Large intestine (tissue), 3 donors: ENCODE measurements at regions not wholly inside any gene's neighbourhood (a gene's known extent, or its start where the extent isn't known, plus 50 kb on each side); places are given as distances from the start of the nearest gene placed in this dataset.
"Not testable (repeated sequence)": the region's sequence is repeated elsewhere in the genome, so short reads cannot be mapped to it uniquely, and the experiment has no call there.

Experiments used
- DNase-seq, 2 donors: peaks; one replicate each; pipeline versions ENCODE4 v3.0.0 to v3.0.0-alpha.2; 2013
- H3K27ac ChIP-seq: one replicate; pipeline ENCODE4 v1.5.1; 2013; ENCODE audit warnings: low read length
- H3K27me3 ChIP-seq: 2 replicates; pipeline ENCODE4 v1.6.1; 2013; ENCODE audit warnings: low read length; ENCODE audit not compliant: control insufficient read depth, insufficient read depth
- H3K36me3 ChIP-seq: 2 replicates; pipeline ENCODE4 v1.6.1; 2013; ENCODE audit warnings: low read length; ENCODE audit not compliant: control insufficient read depth, insufficient read depth
- H3K4me1 ChIP-seq: one replicate; pipeline ENCODE4 v1.6.1; 2013; ENCODE audit warnings: low read length; ENCODE audit not compliant: control insufficient read depth, insufficient read depth
- H3K4me3 ChIP-seq: one replicate; pipeline ENCODE4 v1.5.1; 2013; ENCODE audit warnings: low read length
- H3K9me3 ChIP-seq: one replicate; pipeline ENCODE4 v1.6.1; 2013; ENCODE audit warnings: mild to moderate bottlenecking, low read depth, low read length, moderate library complexity; ENCODE audit not compliant: control insufficient read depth
- WGBS: methylation state at CpG from one replicate; pipeline ENCODE4 v1.1.5; 2013; ENCODE audit warnings: low lambda C conversion rate; ENCODE audit not compliant: insufficient coverage; 5-methylcytosine and 5-hydroxymethylcytosine counted together

DNA sequence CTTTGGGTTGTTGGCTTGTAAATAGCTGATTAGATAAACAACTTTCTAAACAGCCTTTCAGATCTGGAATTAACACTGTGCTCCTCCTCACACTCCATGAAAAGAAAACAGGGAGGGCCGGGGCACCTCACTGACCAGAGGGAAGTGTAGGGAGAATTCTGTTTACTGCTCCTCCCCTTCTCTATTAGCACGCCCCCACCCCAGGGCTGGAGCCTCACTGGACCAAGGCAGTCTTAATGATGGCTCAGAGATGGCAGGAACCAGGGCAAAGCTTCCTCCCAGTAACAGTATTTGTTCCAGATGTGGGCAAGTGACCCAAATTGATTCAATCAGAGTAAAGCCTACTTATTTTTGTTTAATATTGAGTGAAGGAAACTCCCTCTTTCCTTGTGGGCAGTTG, 256.6 kb downstream of the MSX2 start:
- DNase-seq, result no peak
- no peak overlapping the region for H3K27ac ChIP-seq
- H3K36me3 ChIP-seq, result no peaks in the 10 kb centered on the region
- H3K4me1 ChIP-seq, result no peaks in the 10 kb centered on the region
- no CpG with 5 or more reads among the region's 2 CpGs for WGBS
- H3K27me3 ChIP-seq, result no peaks in the 10 kb centered on the region
- no peak overlapping the region for H3K4me3 ChIP-seq
- H3K9me3 ChIP-seq, result no peaks in the 10 kb centered on the region

DNA sequence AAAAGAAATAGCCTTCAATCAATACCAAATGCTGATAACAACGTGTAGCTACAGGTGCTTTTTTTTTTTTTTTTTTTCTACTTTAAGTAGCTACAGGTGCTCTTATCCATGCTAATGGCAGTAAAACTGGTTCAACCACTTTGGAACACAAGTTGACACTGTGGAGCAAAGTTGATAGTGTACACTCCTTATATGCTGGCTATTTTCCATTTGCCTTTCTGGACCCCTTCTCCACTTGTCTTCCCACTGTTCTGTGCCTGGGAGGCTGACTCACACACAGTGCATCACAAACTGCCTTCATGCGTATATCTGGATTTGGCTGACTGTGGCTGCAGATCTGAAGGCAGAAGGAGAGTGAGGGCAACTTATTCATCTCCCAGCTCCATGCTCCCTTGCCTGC, 247.9 kb downstream of the MSX2 start:
- no peaks in the 10 kb centered on the region for H3K4me1 ChIP-seq
- no peak overlapping the region for H3K27ac ChIP-seq
- no peaks in the 10 kb centered on the region for H3K9me3 ChIP-seq
- no peak overlapping the region for H3K4me3 ChIP-seq
- H3K27me3 ChIP-seq, result peaks cover 3% of the 10 kb centered on the region
- peak; percentile 58 to 84 for DNase-seq
- H3K36me3 ChIP-seq, result no peaks in the 10 kb centered on the region
- WGBS, result 0% methylated on average over 1 of the region's 2 CpGs

DNA sequence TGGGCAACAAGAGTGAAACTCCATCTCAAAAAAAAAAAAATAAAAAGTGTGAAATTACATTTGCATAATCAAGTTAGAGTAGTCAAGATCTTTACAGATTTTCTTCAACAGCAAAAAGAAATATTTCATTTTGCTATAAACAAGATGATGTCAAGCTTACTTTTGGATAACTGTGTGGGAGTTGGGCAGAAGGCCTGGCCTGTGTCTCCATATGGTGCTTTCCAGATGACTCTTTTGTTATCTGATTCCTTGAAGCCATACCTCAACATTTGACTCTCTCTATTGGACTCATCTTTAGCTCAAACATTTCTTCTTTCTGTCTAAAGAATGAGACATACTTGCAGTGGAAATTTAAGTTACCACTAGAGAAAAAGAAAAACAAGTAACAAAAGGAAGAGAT, 246.8 kb downstream of the MSX2 start:
- Histone ChIP-seq H3K4me1 (no peaks in the 10 kb centered on the region), H3K27ac (no peak overlapping the region), H3K4me3 (no peak overlapping the region), H3K27me3 (peaks cover 3% of the 10 kb centered on the region), H3K36me3 (no peaks in the 10 kb centered on the region), H3K9me3 (peaks cover 3% of the 10 kb centered on the region)
- no peak for DNase-seq

DNA sequence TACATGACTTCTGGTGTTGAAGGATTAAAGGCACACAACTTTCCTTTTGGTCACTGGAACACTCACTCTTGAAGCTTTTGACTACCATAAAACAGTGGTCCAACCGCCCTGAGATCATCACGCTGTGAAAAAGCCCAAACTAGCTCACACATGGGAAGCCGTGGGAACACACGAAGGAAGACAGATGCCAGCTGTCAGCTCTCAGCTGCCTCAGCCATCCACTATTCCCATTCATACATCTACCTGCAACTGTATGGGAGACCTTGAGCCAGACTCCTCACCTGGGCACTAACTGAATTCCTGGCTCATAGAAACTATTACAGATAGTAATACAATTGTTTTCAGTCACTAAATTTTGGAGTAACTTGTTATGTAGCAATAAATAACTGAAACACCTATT, 246.1 kb downstream of the MSX2 start:
- WGBS, result no CpG with 5 or more reads among the region's 4 CpGs
- Histone ChIP-seq H3K4me3 (no peak overlapping the region), H3K4me1 (no peaks in the 10 kb centered on the region), H3K27ac (no peak overlapping the region), H3K9me3 (peaks cover 3% of the 10 kb centered on the region), H3K36me3 (no peaks in the 10 kb centered on the region), H3K27me3 (peaks cover 1% of the 10 kb centered on the region)
- DNase-seq, result no peak

DNA sequence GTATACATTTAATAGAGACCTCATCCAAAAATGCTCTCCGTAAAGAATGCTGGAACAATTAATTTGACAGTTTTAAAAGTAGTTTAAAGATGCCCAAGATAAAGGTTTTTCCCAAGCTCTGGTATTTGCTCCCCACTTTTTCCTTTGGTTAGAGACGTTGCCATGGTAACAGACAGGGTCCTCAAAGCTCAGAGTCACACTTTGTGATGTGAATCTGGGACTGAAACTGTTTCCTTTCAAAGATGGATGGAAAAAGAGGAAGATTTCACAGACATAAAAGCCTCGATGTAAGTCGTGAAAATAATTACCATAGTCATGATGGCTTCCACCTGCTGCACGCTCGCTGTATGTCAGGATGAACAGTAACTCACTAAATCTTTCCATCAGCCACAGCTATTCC, 229.5 kb downstream of the MSX2 start:
- Histone ChIP-seq H3K27ac (no peak overlapping the region), H3K9me3 (no peaks in the 10 kb centered on the region), H3K4me3 (no peak overlapping the region), H3K27me3 (peaks cover 12% of the 10 kb centered on the region), H3K36me3 (no peaks in the 10 kb centered on the region), H3K4me1 (no peaks in the 10 kb centered on the region)
- DNase-seq, result no peak
- WGBS, result 100% methylated on average over 1 of the region's 6 CpGs

DNA sequence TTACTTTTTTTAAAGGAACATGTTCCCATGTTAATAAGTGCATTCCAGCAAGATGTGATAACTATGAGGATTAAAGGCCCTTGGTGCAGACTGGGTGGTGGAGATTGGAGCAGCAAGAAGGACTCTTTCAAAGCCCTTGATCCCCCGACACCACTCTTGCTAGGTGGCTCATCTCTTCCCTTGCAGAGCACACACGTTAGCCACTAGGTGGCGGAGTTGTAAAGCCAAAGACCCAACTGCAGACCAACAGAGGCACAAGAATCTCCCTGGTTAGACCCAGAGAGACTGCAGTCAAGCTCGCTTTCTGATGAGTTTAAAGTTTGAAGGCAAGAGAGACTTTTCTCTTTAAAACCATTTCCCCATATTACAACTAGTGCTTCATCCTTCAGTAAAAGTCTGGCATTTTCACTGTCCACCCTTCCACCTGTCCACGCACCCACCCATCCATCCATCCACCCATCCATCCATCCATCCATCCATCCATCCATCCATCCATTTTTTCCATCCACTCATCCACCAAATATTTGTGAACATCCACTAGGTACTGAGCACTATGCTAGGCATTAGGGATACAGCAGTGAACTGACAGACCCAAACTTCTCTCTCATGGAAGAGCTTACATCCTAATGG, 226.9 kb downstream of the MSX2 start:
- H3K4me3 ChIP-seq, result no peak overlapping the region
- no peaks in the 10 kb centered on the region for H3K9me3 ChIP-seq
- H3K27ac ChIP-seq, result no peak overlapping the region
- H3K27me3 ChIP-seq, result peaks cover 13% of the 10 kb centered on the region
- peak; percentile 57 for DNase-seq
- H3K36me3 ChIP-seq, result no peaks in the 10 kb centered on the region
- no CpG with 5 or more reads among the region's 5 CpGs for WGBS
- H3K4me1 ChIP-seq, result no peaks in the 10 kb centered on the region

DNA sequence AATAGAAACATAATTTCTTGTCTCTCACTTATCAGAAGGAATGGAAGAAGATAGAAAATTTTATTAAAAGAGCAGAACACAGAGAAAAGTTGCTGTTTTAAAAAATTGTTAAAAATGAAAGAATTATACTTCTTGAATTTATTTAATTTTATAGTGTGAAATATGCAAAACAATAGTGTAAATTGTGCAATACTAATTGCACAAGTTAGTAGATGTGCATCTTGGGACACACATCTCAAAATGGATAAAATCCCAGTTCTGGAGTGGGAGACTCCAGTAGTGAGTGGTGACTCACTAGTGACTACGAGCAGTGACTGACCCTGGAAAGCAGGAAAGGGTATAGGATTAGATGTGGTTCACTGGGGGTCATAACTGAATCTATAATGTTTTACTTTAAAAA, 223.2 kb downstream of the MSX2 start:
- no CpG with 5 or more reads among the region's 1 CpG for WGBS
- H3K4me3 ChIP-seq, result no peak overlapping the region
- DNase-seq, result no peak
- H3K27ac ChIP-seq, result no peak overlapping the region
- H3K27me3 ChIP-seq, result peaks cover 6% of the 10 kb centered on the region
- no peaks in the 10 kb centered on the region for H3K4me1 ChIP-seq
- no peaks in the 10 kb centered on the region for H3K36me3 ChIP-seq
- H3K9me3 ChIP-seq, result no peaks in the 10 kb centered on the region

DNA sequence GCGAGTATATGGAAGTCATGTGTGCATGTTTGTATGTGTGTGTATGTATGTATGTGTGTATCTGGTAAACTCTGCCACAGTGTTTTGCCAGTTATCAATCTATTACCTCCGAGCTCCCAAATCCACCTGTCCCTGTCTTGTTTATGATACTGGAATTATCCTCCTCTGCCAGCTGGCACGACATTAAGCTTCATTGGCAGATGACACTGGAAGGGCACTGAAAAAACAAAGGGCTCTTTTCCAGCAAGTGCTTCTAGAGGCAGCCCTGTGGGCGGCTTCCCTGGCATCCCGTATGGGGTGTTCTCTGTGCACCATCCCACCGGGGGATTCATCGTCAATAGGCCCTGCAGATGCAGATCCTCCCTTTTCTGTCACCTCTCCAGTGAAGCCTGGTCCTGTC, 221.5 kb downstream of the MSX2 start:
- DNase-seq, result no peak
- Histone ChIP-seq H3K9me3 (no peaks in the 10 kb centered on the region), H3K4me1 (no peaks in the 10 kb centered on the region), H3K36me3 (no peaks in the 10 kb centered on the region), H3K27me3 (peaks cover 3% of the 10 kb centered on the region), H3K4me3 (no peak overlapping the region), H3K27ac (no peak overlapping the region)
- no CpG with 5 or more reads among the region's 7 CpGs for WGBS

DNA sequence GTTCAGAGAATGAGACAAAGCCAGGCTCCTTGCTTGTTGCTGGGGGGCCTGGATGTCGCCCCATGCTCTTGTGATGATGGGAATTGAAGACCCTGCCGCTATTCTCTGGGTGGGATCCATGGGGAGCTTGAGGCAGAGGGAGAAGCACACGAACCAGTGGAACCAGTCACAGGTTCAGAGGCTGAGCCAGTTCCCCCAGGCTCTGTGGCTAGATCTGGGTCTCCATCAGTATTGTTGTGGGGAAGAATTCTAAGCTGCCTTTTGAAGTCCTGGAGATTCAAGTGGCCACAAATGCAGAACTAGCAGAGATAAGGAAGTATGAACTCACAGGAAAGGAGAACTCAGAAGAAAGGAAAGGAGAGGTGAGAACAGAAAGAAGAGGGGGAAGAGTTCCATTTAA, 219.4 kb downstream of the MSX2 start:
- Histone ChIP-seq H3K4me1 (no peaks in the 10 kb centered on the region), H3K9me3 (no peaks in the 10 kb centered on the region), H3K36me3 (no peaks in the 10 kb centered on the region), H3K4me3 (no peak overlapping the region), H3K27me3 (peaks cover 4% of the 10 kb centered on the region), H3K27ac (no peak overlapping the region)
- DNase-seq, result no peak
- no CpG with 5 or more reads among the region's 3 CpGs for WGBS

DNA sequence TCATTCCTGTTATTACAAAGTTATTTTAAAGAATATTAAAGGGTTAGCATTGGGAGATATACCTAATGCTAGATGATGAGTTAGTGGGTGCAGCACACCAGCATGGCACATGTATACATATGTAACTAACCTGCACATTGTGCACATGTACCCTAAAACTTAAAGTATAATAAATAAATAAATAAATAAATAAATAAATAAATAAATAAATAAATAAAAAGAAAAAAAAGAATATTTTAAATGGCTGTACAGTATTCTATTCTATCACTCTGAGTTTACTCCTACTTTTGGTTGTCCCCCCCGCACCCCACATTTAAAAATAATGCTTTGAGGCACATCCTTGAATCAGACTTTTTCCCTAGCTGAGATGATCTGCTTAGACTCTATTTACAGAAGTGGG, 218.6 kb downstream of the MSX2 start:
- not testable (repeated sequence) for H3K27me3 ChIP-seq, H3K27ac ChIP-seq, H3K36me3 ChIP-seq, DNase-seq, H3K9me3 ChIP-seq, H3K4me1 ChIP-seq, H3K4me3 ChIP-seq
- WGBS, result 100% methylated on average over 1 of the region's 1 CpG

DNA sequence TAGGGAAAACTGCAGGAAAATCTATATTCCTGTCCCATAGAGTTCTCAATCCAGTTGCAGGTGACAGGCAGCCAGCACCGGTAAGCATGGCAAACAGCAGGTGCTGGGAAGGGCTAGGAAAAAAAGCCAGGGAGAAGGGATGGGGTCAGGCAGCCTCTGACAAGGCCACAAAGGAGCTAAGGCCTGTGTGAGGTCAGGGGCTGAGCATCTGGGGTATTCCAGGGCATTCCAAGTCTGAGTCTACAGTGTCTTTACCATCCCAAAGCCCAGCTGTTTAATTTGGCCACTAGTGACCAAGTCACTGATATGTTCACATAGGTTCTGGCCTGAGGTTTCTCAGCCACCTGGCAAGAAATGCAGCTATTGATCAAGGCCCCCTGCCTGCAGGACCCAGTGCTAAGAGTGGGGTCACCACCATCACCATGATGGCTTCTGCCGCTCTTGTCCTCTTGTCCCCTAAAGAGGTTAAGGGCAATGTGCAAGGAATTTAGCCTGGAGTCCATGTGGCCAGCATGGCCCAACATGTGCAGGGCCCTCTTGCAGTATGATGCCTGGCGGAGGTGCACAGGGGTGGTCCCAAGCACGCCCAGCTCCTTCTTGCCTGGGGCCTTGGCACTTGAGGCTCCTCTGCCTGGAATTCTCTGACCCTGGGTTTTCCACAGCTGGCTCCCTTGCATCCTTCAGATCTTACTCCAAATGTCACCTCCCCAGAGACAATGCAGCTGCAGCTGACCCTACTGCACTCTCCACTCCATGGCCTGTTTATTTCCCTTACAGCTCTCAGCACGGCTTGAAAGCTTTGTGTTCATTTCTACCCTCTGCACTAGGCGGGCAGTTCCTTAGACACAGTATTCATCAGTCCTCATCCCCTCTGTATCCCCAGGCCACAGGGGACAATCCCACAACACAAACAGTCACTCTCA, 213.1 kb downstream of the MSX2 start:
- no peak for DNase-seq
- Histone ChIP-seq H3K4me1 (no peaks in the 10 kb centered on the region), H3K36me3 (no peaks in the 10 kb centered on the region), H3K27ac (no peak overlapping the region), H3K4me3 (no peak overlapping the region), H3K27me3 (peaks cover 6% of the 10 kb centered on the region), H3K9me3 (no peaks in the 10 kb centered on the region)
- WGBS, result 100% methylated on average over 1 of the region's 6 CpGs
